GM10266 (cell line): ENCODE measurements at regions not wholly inside any gene's neighbourhood (a gene's known extent, or its start where the extent isn't known, plus 50 kb on each side); places are given as distances from the start of the nearest gene placed in this dataset.

Source experiments
- DNase-seq: peaks from one replicate; pipeline ENCODE4 v3.0.0; 2012; ENCODE audit errors: extremely low spot score
- CTCF ChIP-seq: IDR thresholded peaks from 2 replicates; pipeline ENCODE4 v1.5.1; 2012; ENCODE audit warnings: mild to moderate bottlenecking, low read depth; ENCODE audit not compliant: control insufficient read depth, insufficient read depth; ENCODE audit errors: missing control alignments

- DNase-seq: no peak
- no peak for TF ChIP-seq CTCF
Measured at GRCh38 chr5:125325488-125326149, 579.2 kb upstream of the ZNF608 start.

GRCh38 chr5:125326150-125326510, 579.7 kb upstream of the ZNF608 start:
- no peak for TF ChIP-seq CTCF
- no peak for DNase-seq

- no peak for TF ChIP-seq CTCF
- DNase-seq: no peak
Measured at GRCh38 chr5:125327676-125328075, 581.2 kb upstream of the ZNF608 start.

GRCh38 chr5:125331987-125332598, 585.7 kb upstream of the ZNF608 start:
- no peak for DNase-seq
- TF ChIP-seq CTCF: no peak

GRCh38 chr5:125333416-125333815, 587.0 kb upstream of the ZNF608 start:
- no peak for TF ChIP-seq CTCF
- no peak for DNase-seq

- no peak for TF ChIP-seq CTCF
- no peak for DNase-seq
Measured at GRCh38 chr5:125336401-125336800, 590.0 kb upstream of the ZNF608 start.

- no peak for TF ChIP-seq CTCF
- DNase-seq: no peak
Measured at GRCh38 chr5:125337294-125337693, 590.9 kb upstream of the ZNF608 start.
